Subcutaneous abdominal adipose tissue (tissue), 5 donors: ENCODE measurements at regions not wholly inside any gene's neighbourhood (a gene's known extent, or its start where the extent isn't known, plus 50 kb on each side); places are given as distances from the start of the nearest gene placed in this dataset.

Source experiments
- H3K27ac ChIP-seq: one replicate; pipeline ENCODE4 v1.7.0; 2013; ENCODE audit warnings: low read depth, mild to moderate bottlenecking, inconsistent platforms, low read length, moderate library complexity
- H3K27me3 ChIP-seq, 5 donors: one replicate each; pipeline ENCODE4 v1.7.0; 2013; ENCODE audit warnings: low read length in 5 of 5, inconsistent platforms in 1 of 5; ENCODE audit not compliant: control insufficient read depth in 5 of 5, insufficient read depth in 4 of 5
- H3K36me3 ChIP-seq, 5 donors: one replicate each; pipeline ENCODE4 v1.7.0; 2013; ENCODE audit warnings: low read length in 5 of 5; ENCODE audit not compliant: control insufficient read depth in 5 of 5, insufficient read depth in 5 of 5
- H3K4me1 ChIP-seq, 5 donors: one replicate each; pipeline ENCODE4 v1.7.0; 2013; ENCODE audit warnings: low read length in 5 of 5, mild to moderate bottlenecking in 3 of 5, moderate library complexity in 1 of 5; ENCODE audit not compliant: control insufficient read depth in 5 of 5, insufficient read depth in 5 of 5
- H3K4me3 ChIP-seq, 5 donors: one replicate each; pipeline ENCODE4 v1.7.0; 2013; ENCODE audit warnings: low read length in 5 of 5, low read depth in 1 of 5
- H3K9ac ChIP-seq, 5 donors: one replicate each; pipeline ENCODE4 v1.7.0; 2013; ENCODE audit warnings: low read length in 5 of 5, mild to moderate bottlenecking in 4 of 5, moderate library complexity in 3 of 5
- H3K9me3 ChIP-seq, 5 donors: one replicate each; pipeline ENCODE4 v1.7.0; 2013; ENCODE audit warnings: low read length in 5 of 5; ENCODE audit not compliant: control insufficient read depth in 5 of 5
- donor health status: healthy.
- donor health status: healthy.
- donor health status: healthy.
- donor health status: healthy.
- donor health status: healthy.

GRCh38 chr13:50573066-50573465 lies 270.4 kb downstream of the DLEU7 start:
- Histone ChIP-seq H3K9me3 (peaks cover 0 to 2% (median 0%) of the 10 kb centered on the region in 5 donors), H3K27me3 (no peaks in the 10 kb centered on the region), H3K4me1 (peaks cover 0 to 24% (median 11%) of the 10 kb centered on the region in 5 donors), H3K4me3 (no peak overlapping the region), H3K27ac (no peak overlapping the region), H3K9ac (no peak overlapping the region), H3K36me3 (no peaks in the 10 kb centered on the region)

GRCh38 chr13:50574731-50575130 lies 268.8 kb downstream of the DLEU7 start:
- Histone ChIP-seq H3K36me3 (no peaks in the 10 kb centered on the region), H3K27me3 (no peaks in the 10 kb centered on the region), H3K4me3 (no peak overlapping the region), H3K9ac (no peak overlapping the region), H3K4me1 (peaks cover 0 to 24% (median 11%) of the 10 kb centered on the region in 5 donors), H3K9me3 (peaks cover 0 to 2% (median 0%) of the 10 kb centered on the region in 5 donors), H3K27ac (no peak overlapping the region)

GRCh38 chr13:50575138-50575537 lies 268.4 kb downstream of the DLEU7 start:
- Histone ChIP-seq H3K9me3 (peaks cover 0 to 2% (median 0%) of the 10 kb centered on the region in 5 donors), H3K4me1 (peaks cover 0 to 24% (median 11%) of the 10 kb centered on the region in 5 donors), H3K27ac (no peak overlapping the region), H3K36me3 (no peaks in the 10 kb centered on the region), H3K4me3 (no peak overlapping the region), H3K27me3 (no peaks in the 10 kb centered on the region), H3K9ac (no peak overlapping the region)

- Histone ChIP-seq H3K9ac (no peak overlapping the region), H3K27ac (no peak overlapping the region), H3K9me3 (peaks cover 0 to 2% (median 0%) of the 10 kb centered on the region in 5 donors), H3K27me3 (no peaks in the 10 kb centered on the region), H3K36me3 (no peaks in the 10 kb centered on the region), H3K4me3 (no peak overlapping the region), H3K4me1 (peaks cover 0 to 24% (median 11%) of the 10 kb centered on the region in 5 donors)
Observed at GRCh38 chr13:50576156-50576555, 267.3 kb downstream of the DLEU7 start.

GRCh38 chr13:50577806-50578205 lies 265.7 kb downstream of the DLEU7 start:
- Histone ChIP-seq H3K27ac (no peak overlapping the region), H3K4me1 (peaks cover 0 to 19% (median 0%) of the 10 kb centered on the region in 5 donors), H3K9ac (no peak overlapping the region), H3K9me3 (no peaks in the 10 kb centered on the region), H3K4me3 (no peak overlapping the region), H3K36me3 (no peaks in the 10 kb centered on the region), H3K27me3 (no peaks in the 10 kb centered on the region)

GRCh38 chr13:50580684-50581305 lies 262.7 kb downstream of the DLEU7 start:
- peaks cover 0 to 22% (median 5%) of the 10 kb centered on the region in 5 donors for H3K4me1 ChIP-seq

GRCh38 chr13:50581586-50582196 lies 261.8 kb downstream of the DLEU7 start:
- Histone ChIP-seq H3K4me1 (peaks cover 0 to 24% (median 5%) of the 10 kb centered on the region in 5 donors), H3K9ac (no peak overlapping the region), H3K9me3 (no peaks in the 10 kb centered on the region), H3K4me3 (no peak overlapping the region), H3K27me3 (no peaks in the 10 kb centered on the region), H3K27ac (no peak overlapping the region), H3K36me3 (no peaks in the 10 kb centered on the region)

More at GRCh38 chr13:50580684-50581305, 262.7 kb downstream of the DLEU7 start:
- no peaks in the 10 kb centered on the region for H3K27me3 ChIP-seq
- H3K36me3 ChIP-seq = no peaks in the 10 kb centered on the region
- H3K4me3 ChIP-seq = no peak overlapping the region
- H3K9ac ChIP-seq = no peak overlapping the region
- no peak overlapping the region for H3K27ac ChIP-seq
- H3K9me3 ChIP-seq = no peaks in the 10 kb centered on the region

- H3K4me1 ChIP-seq = peaks cover 0 to 33% (median 16%) of the 10 kb centered on the region in 5 donors
- no peak overlapping the region for H3K27ac ChIP-seq
- no peak overlapping the region for H3K4me3 ChIP-seq
- no peaks in the 10 kb centered on the region for H3K36me3 ChIP-seq
- H3K9ac ChIP-seq = no peak overlapping the region
- no peaks in the 10 kb centered on the region for H3K27me3 ChIP-seq
- no peaks in the 10 kb centered on the region for H3K9me3 ChIP-seq
Observed at GRCh38 chr13:50584856-50585580, 258.5 kb downstream of the DLEU7 start.

GRCh38 chr13:50585674-50586413 lies 257.6 kb downstream of the DLEU7 start:
- H3K4me3 ChIP-seq = no peak overlapping the region
- H3K27ac ChIP-seq = no peak overlapping the region
- no peaks in the 10 kb centered on the region for H3K36me3 ChIP-seq
- H3K9ac ChIP-seq = no peak overlapping the region
- no peaks in the 10 kb centered on the region for H3K27me3 ChIP-seq
- no peaks in the 10 kb centered on the region for H3K9me3 ChIP-seq
- H3K4me1 ChIP-seq = peaks cover 0 to 33% (median 18%) of the 10 kb centered on the region in 5 donors
